Liver (tissue), 3 donors: ENCODE measurements at regions not wholly inside any gene's neighbourhood (a gene's known extent, or its start where the extent isn't known, plus 50 kb on each side); places are given as distances from the start of the nearest gene placed in this dataset.

Experiments
- FOXA1 ChIP-seq: IDR thresholded peaks from 2 replicates; pipeline ENCODE4 v1.6.1; 2016; ENCODE audit warnings: antibody characterized with exemption
- HNF4A ChIP-seq, 2 donors: conservative IDR thresholded peaks; 2 replicates each; pipeline ENCODE4 v1.6.1; 2016; ENCODE audit warnings: antibody characterized with exemption in 2 of 2, mild to moderate bottlenecking in 2 of 2
- HNF4G ChIP-seq: IDR thresholded peaks from 2 replicates; pipeline ENCODE4 v1.6.1; 2016; ENCODE audit warnings: antibody characterized with exemption
- JUND ChIP-seq, 2 donors: IDR thresholded peaks; 2 replicates each; pipeline ENCODE4 v1.6.1; 2016; ENCODE audit warnings: antibody characterized with exemption in 2 of 2
- RAD21 ChIP-seq, 2 donors: IDR thresholded peaks; 2 replicates each; pipeline ENCODE4 v1.6.1; 2016; ENCODE audit warnings: antibody characterized with exemption in 2 of 2, mild to moderate bottlenecking in 2 of 2
- SP1 ChIP-seq: IDR thresholded peaks from 2 replicates; pipeline ENCODE4 v1.6.1; 2018; ENCODE audit warnings: antibody characterized with exemption, mild to moderate bottlenecking
- TAF1 ChIP-seq: conservative IDR thresholded peaks from 2 replicates; pipeline ENCODE4 v1.6.1; 2016; ENCODE audit warnings: antibody characterized with exemption, mild to moderate bottlenecking
- YY1 ChIP-seq: IDR thresholded peaks from 2 replicates; pipeline ENCODE4 v1.6.1; 2016; ENCODE audit warnings: antibody characterized with exemption, mild to moderate bottlenecking
- TF ChIP-seq, protein P1 (sequence below): fragments of 150-350 bp; IDR thresholded peaks from 2 replicates; pipeline ENCODE4 v1.5.1; 2017; ENCODE audit warnings: improper control_type of control experiment, low read depth, low read length; ENCODE audit not compliant: missing input control
- TF ChIP-seq, protein P2 (sequence below): IDR thresholded peaks from 2 replicates; pipeline ENCODE4 v1.6.1; 2016; ENCODE audit warnings: antibody characterized with exemption
- TF ChIP-seq, protein P3 (sequence below): IDR thresholded peaks from 2 replicates; pipeline ENCODE4 v1.6.1; 2016; ENCODE audit warnings: antibody characterized with exemption, mild to moderate bottlenecking
- TF ChIP-seq, protein P4 (sequence below): IDR thresholded peaks from 2 replicates; pipeline ENCODE4 v1.6.1; 2016; ENCODE audit warnings: antibody characterized with exemption
- donor health status: healthy.
- donor health status: healthy.

DNA sequence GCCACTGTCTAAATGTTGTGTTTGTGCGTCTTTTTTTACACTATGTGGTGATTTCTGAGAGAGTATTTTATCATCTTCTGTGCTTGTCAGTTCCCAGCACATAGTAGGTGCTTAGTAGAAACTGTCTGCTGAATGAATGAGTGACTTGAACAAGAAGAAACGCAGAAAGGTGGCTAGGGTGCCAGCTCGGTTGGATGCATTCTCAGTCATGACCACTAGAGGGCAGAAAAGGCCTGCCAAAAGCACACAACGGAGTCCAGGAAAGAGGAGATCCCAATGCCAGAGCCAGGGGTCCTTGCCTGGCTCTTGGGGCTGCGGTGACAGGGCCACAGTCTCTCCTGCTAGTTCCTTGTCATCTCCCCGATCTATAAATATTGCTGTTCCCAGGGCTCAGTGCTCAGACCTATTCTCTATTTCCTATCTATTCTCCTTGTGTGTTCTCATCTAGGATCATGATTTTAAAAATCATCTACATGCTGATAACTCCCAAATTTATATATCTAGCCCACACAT is 57.3 kb upstream of the CCL1 start:
- TF ChIP-seq, protein P1, sequence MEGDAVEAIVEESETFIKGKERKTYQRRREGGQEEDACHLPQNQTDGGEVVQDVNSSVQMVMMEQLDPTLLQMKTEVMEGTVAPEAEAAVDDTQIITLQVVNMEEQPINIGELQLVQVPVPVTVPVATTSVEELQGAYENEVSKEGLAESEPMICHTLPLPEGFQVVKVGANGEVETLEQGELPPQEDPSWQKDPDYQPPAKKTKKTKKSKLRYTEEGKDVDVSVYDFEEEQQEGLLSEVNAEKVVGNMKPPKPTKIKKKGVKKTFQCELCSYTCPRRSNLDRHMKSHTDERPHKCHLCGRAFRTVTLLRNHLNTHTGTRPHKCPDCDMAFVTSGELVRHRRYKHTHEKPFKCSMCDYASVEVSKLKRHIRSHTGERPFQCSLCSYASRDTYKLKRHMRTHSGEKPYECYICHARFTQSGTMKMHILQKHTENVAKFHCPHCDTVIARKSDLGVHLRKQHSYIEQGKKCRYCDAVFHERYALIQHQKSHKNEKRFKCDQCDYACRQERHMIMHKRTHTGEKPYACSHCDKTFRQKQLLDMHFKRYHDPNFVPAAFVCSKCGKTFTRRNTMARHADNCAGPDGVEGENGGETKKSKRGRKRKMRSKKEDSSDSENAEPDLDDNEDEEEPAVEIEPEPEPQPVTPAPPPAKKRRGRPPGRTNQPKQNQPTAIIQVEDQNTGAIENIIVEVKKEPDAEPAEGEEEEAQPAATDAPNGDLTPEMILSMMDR: peak; percentile 92
- TF ChIP-seq, protein P2, sequence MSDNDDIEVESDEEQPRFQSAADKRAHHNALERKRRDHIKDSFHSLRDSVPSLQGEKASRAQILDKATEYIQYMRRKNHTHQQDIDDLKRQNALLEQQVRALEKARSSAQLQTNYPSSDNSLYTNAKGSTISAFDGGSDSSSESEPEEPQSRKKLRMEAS: no peak
- no peak for TF ChIP-seq HNF4G
- TF ChIP-seq, protein P3, sequence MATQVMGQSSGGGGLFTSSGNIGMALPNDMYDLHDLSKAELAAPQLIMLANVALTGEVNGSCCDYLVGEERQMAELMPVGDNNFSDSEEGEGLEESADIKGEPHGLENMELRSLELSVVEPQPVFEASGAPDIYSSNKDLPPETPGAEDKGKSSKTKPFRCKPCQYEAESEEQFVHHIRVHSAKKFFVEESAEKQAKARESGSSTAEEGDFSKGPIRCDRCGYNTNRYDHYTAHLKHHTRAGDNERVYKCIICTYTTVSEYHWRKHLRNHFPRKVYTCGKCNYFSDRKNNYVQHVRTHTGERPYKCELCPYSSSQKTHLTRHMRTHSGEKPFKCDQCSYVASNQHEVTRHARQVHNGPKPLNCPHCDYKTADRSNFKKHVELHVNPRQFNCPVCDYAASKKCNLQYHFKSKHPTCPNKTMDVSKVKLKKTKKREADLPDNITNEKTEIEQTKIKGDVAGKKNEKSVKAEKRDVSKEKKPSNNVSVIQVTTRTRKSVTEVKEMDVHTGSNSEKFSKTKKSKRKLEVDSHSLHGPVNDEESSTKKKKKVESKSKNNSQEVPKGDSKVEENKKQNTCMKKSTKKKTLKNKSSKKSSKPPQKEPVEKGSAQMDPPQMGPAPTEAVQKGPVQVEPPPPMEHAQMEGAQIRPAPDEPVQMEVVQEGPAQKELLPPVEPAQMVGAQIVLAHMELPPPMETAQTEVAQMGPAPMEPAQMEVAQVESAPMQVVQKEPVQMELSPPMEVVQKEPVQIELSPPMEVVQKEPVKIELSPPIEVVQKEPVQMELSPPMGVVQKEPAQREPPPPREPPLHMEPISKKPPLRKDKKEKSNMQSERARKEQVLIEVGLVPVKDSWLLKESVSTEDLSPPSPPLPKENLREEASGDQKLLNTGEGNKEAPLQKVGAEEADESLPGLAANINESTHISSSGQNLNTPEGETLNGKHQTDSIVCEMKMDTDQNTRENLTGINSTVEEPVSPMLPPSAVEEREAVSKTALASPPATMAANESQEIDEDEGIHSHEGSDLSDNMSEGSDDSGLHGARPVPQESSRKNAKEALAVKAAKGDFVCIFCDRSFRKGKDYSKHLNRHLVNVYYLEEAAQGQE: no peak
- peak; percentile 95 to 97 for TF ChIP-seq RAD21 (IDR thresholded peaks at IDR 0.05)
- TF ChIP-seq SP1: no peak
- TF ChIP-seq YY1: no peak
- no peak for TF ChIP-seq TAF1
- TF ChIP-seq HNF4A (conservative IDR thresholded peaks at IDR 0.05): no peak
- TF ChIP-seq, protein P4, sequence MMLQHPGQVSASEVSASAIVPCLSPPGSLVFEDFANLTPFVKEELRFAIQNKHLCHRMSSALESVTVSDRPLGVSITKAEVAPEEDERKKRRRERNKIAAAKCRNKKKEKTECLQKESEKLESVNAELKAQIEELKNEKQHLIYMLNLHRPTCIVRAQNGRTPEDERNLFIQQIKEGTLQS: no peak
- no peak for TF ChIP-seq FOXA1
- no peak for TF ChIP-seq JUND (IDR thresholded peaks at IDR 0.05)
